HG02973 (cell line): ENCODE measurements at regions not wholly inside any gene's neighbourhood (a gene's known extent, or its start where the extent isn't known, plus 50 kb on each side); places are given as distances from the start of the nearest gene placed in this dataset.
"Not testable (repeated sequence)": the region's sequence is repeated elsewhere in the genome, so short reads cannot be mapped to it uniquely, and the experiment has no call there.

Experiments
- ATAC-seq: cut with Tn5 transposase; IDR thresholded peaks from one replicate; pipeline ENCODE4 v1.9.1; 2021; ENCODE audit warnings: moderate library complexity; ENCODE audit not compliant: unreplicated experiment

DNA sequence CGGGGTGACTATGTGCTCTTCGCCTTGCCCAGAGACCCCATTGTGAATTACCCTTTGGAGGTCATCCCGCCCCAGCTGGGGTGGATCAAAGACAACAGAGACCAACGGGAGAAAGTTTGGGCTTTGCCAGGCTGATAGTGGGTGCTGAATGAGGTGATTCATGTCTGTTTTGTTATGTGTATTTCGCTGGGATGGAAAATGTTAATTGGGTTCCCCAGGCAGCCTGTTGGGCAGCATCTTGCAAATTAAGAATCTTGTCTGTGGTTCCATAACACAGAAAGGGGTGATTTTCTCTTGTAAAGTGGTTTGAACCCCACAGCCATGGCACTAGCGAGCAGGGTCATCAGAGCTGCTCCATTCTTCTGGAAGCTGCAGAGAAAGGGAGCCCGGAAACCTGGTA lies 63.1 kb upstream of the UNC93A start:
- ATAC-seq = no peak

DNA sequence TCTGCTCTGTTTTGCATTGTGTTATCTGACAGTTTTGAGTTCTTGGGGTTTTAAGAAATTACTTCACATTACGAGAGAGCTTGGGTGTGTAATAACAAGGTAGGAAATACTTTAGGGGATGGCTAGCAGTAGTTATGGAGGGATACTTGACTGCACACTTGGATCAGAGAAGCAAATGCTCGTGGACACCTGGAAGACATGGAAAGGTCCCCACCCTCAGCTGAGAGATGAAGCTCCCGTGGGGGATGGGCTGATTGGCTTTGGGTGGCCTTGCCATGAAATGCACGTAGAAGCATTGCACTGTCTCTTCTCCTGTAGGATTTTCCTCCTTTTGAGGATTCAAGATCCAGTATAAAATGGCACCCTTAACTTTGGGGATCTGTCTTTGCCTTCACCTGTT lies 61.5 kb upstream of the UNC93A start:
- no peak for ATAC-seq

DNA sequence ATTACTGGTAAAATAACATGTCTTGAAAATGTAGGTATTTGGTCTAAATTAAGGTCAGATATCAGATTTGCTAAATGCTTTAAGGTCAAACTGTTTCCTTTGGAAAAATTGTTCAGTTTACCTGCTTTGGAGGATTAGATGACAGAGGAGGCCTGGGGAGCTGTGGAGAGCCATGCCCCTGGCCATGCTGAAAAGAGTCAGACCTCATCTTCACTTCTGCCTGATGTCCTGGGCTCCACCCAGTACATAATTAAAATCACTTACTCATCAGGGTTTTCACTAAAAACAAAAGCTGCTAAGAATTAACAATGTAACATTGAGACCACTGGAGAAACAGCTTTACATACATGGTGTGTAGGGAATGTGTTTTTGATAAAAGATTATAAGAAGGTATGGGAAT lies 60.8 kb upstream of the UNC93A start:
- no peak for ATAC-seq

- ATAC-seq = no peak
Measured at GRCh38 chr6:167232356-167232755, 58.8 kb upstream of the UNC93A start.

DNA sequence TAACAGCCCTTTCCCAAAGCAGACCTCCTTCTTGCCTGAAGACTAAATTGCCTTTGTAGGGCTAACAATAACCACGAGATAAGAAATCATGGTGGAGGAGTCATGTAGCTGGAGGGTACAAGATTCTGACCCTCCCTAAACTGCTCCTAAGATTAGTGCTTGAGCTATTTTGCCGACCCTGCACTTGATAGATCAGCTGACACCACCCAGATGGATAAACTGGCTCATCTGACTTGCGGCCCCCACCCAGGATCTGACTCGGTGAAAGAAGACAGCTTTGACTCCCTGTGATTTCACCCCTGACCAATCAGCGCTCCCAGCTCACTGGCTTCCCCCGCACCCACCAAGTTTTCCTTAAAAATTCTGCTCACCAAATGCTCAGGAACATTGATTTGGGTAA lies 57.6 kb upstream of the UNC93A start:
- no peak for ATAC-seq

DNA sequence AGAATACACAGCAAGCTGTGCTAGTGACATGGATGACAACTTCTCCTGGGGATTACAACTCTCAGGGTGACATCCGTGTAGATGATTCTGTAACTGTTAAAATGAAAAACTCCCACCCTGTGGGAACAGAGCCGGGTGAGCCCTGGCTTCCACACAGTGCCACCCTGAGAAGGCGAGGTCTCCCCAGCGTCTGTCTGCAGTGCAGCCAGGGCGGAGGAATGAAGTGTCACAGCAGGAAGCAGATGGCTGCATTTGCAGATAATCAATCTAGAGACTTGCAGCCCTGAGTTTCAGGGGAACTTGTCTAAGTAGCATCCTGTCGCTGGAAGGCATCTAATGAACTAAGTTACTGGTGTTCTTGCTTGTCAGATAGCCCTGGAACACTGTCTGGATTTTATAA lies 56.5 kb upstream of the UNC93A start:
- ATAC-seq = not testable (repeated sequence)

- no peak for ATAC-seq
Measured at GRCh38 chr6:167235005-167235404, 56.1 kb upstream of the UNC93A start.

- ATAC-seq = no peak
Measured at GRCh38 chr6:167235421-167236238, 55.5 kb upstream of the UNC93A start.

- ATAC-seq = no peak
Measured at GRCh38 chr6:167236239-167236571, 54.9 kb upstream of the UNC93A start.

- ATAC-seq = no peak
Measured at GRCh38 chr6:167237438-167238145, 53.5 kb upstream of the UNC93A start.

GRCh38 chr6:167238146-167238693 lies 52.9 kb upstream of the UNC93A start:
- ATAC-seq = no peak

DNA sequence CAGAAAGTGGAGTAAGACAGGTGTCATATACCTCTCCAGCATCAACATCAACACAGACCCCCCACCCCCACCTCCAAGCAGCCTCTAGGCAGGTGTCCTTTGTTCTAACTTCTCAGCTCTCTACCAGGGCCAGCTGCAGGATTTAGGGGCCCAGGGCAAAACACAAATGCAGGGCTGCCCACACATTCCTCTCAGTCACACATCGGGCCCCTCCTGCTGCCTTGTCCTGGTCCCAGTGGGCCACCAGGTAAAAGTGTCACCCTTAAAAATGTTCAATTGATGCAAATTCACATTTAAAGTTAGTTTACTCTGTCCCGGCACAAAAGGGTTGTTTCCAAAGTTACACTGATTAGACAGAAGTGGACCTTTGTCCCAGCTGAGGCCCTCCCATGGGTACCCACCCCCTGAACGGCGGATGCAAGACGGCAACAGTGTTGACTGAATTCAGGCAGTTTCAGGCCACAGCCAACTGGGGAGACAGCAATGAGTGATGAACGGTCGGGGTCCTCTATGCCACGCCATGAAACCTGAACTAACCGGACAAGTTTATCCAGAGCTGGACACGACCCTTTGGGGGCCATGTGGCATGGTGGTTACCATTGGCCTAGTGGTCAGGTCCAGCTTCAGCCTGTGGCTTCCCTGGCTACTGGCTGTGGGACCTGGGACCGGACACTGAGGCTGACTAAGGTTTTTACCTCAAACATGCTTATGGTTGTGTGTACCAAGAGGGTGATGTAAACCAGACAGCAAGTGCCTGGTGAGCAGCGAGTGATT lies 52.2 kb upstream of the UNC93A start:
- no peak for ATAC-seq

GRCh38 chr6:167239470-167239869 lies 51.6 kb upstream of the UNC93A start:
- not testable (repeated sequence) for ATAC-seq

GRCh38 chr6:167240034-167240541 lies 51.0 kb upstream of the UNC93A start:
- ATAC-seq = no peak
